ENCODE measurements at regions not wholly inside any gene's neighbourhood (a gene's known extent, or its start where the extent isn't known, plus 50 kb on each side); places are given as distances from the start of the nearest gene placed in this dataset.

DNA sequence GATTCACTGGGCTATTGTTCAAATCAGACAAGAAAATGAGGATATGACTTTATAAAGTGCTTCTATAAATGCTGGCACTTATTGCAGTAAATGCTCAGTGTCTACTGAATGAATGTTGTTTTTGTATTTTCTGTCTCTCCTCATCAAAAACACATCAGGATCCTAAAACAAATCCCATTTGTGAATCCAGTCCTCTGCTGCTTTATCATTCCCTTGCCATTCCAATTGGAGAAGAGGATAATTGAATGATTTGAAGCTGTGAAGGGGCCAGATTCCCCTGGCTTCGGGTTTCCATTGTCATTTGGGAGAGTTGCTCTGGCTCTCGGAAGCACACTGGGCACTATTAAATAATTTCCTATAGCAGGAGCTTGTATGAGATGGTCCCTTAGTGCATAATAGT, 666.8 kb downstream of the ACTL7B start:
- no peak for DNase-seq

DNA sequence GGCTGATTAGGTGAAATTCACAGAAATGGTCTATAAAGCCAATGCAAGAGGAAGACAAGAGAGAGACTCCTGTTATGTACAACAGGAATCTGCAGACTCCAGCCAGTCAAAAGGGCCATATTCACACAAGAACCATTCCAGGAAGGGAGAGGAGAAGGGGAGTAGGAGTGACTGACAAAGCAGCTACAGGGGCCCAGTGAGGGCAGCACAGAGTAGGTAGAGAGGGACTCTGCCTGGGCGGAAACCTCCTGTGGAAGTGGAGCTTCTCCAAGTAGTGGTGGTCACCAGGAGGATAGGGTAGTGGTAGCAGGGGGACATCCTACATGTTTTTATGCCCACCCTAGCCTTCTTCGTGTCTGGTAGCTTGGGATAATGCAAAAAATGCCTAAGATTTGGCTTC, 667.3 kb downstream of the ACTL7B start:
- DNase-seq: no peak
- TF ChIP-seq POLR2A (IDR thresholded peaks at IDR 0.05; ENCODE audit: low read length): no peak
- no peak for TF ChIP-seq GATA1 (IDR thresholded peaks at IDR 0.05; ENCODE audit: low read depth, low read length)

More for the DNA sequence above, 666.8 kb downstream of the ACTL7B start:
- no peak for TF ChIP-seq GATA1 (IDR thresholded peaks at IDR 0.05; ENCODE audit: low read depth, low read length)
- no peak for TF ChIP-seq POLR2A (IDR thresholded peaks at IDR 0.05; ENCODE audit: low read length)

DNA sequence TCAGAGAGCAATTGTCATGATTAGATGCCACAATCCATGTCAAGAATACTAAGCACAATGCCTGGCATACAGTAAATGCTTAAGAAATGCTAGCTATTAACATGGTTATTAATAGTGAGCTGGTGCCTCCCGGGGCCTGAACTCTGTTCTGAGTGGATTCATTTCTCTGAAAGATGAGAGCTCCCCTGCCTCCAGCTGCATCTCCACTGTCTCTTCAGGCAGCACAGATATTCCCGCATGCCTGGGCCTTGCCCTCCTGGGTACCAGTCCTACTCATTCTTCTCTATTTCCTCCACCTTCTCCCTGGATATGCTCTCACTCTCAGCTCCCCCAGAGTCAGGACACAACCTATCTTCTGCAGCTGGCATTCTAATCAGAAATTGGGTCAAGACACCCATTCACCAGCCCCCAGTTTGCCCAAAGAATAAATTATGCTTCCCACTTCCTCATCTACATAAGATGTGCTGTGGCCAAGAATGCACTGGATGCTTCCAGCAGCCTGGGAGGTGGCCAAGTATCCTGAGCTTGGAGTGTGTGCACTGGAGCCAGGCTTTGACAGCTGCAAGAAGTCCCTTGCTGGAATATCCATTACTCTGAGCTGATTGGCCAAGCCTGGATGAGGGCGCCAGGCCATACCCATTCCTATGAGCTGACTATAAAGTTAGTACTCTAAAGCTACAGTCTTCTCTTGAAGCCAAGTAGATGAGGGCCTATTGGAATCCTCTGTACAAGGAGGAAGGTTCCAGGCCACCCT, 669.0 kb downstream of the ACTL7B start:
- no peak for TF ChIP-seq GATA1 (IDR thresholded peaks at IDR 0.05; ENCODE audit: low read depth, low read length)
- no peak for TF ChIP-seq POLR2A (IDR thresholded peaks at IDR 0.05; ENCODE audit: low read length)
- no peak for DNase-seq

DNA sequence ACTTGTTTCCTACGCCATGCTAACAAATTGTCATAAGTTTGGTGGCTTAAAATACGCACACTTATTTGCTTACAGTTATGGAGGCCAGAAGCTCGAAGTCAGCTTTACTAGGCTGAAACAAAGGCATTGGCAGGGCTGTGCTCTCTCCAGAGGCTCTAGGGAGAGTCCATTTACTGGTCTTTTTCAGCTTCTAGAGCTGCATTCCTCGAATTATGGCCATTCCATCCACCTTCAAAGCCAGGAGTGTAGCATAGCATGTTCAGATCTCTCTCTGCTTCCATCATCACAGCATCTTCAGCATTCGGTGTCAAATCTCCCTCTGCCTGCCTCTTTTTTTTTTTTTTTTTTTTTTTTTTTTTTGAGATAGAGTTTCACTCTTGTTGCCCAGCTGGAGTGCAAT, 670.2 kb downstream of the ACTL7B start:
- TF ChIP-seq POLR2A (IDR thresholded peaks at IDR 0.05; ENCODE audit: low read length): no peak
- no peak for TF ChIP-seq GATA1 (IDR thresholded peaks at IDR 0.05; ENCODE audit: low read depth, low read length)
- no peak for DNase-seq

DNA sequence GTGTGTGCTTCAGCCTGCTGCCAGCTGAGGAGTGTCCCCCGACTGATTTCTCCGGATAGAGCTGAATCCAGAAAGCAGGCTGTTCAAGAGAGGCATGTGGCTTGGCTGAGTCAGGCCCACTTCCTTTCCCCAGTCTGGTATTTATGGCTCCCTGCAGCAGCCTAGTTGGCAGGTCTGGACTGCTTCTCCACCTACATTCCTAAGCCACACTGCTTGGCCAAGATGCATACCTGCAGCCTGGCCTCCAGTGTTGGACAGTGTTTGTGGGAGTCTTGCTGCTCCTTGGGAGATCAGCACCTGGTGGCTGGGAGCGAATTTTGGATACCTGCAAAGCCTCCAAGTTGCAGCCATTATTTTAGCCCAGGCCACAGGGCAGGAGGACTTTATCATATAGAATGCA, 670.8 kb downstream of the ACTL7B start:
- TF ChIP-seq POLR2A (IDR thresholded peaks at IDR 0.05; ENCODE audit: low read length) (no peak), GATA1 (IDR thresholded peaks at IDR 0.05; ENCODE audit: low read depth, low read length) (no peak)
- DNase-seq: no peak

DNA sequence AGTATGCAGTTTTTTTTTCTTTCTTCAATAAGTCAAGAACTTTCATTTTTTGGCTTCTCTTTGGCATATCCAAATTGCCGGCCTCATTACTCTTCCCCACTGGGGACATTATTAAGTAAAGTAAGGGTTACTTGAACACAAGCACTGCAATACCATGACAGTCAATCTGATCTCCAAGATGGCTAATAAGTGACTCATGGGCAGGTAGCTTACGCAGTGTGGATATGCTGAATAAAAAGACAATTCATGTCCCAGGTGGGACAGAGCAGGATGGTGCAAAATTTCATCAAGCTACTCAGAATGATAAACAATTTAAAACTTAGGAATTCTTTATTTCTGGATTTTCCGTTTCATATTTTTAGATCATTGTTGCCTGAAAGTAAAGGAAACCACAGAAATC, 671.8 kb downstream of the ACTL7B start:
- TF ChIP-seq POLR2A (IDR thresholded peaks at IDR 0.05; ENCODE audit: low read length) (no peak), GATA1 (IDR thresholded peaks at IDR 0.05; ENCODE audit: low read depth, low read length) (no peak)
- no peak for DNase-seq

DNA sequence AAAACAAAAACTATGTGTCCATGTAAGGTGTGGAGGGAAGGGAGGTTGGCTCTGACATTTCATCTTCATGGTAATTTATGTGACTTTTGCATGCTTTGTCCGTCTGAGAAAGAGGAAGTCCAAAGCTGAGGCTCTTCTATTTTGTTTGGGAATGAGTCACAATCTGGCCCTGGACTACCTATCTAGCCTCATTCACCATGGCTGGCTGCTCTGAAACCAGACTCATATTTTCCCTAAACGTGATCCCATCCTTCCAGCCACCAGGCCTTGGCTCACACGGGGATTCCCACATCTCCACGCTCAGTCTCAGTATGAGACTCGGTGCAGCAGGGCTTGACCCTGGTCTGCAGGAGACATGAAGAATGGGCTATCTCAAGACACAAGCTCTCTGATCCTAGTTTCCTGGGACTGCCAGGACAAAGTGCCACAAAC, 672.8 kb downstream of the ACTL7B start:
- DNase-seq: no peak
- TF ChIP-seq GATA1 (IDR thresholded peaks at IDR 0.05; ENCODE audit: low read depth, low read length): no peak
- TF ChIP-seq POLR2A (IDR thresholded peaks at IDR 0.05; ENCODE audit: low read length): no peak

DNA sequence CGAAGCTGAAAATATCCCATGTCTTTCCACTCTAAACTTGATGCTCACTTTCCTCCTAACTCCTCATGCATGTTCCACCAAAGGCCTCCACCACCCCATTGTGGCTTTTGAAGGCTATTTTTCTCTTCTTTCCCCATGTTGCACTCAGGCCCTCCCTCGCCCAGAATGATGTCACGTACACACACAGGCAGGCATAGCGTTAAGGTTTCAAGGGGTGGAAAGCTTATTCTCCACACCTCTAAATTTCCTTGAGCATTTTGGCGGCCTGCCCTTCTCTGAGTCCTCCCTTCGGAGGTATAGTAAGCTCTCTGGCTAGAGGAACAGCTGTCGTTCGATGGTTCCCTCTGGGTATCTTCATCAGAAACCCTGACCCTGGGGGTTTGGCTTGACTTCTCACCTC, 673.5 kb downstream of the ACTL7B start:
- TF ChIP-seq GATA1 (IDR thresholded peaks at IDR 0.05; ENCODE audit: low read depth, low read length) (no peak), POLR2A (IDR thresholded peaks at IDR 0.05; ENCODE audit: low read length) (no peak)
- DNase-seq: no peak

DNA sequence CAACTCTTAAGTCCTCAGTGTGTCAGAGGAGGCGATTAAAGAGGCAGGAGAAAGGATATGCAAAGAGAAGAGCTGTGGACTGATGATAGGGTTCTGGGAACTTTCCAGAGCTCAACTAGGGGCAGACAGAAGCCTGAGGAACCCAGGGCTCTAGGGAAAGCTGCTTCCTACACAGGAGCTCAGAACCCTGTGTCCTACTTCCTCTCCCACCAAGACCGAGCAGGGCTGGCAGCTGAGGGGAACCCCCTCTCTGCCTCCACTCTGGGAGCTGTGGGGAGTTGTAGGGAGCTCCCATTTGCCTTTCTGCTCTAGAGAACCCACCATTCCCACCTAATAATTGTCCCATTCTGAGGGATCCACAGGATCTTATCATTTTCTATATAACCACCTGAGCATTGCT, 674.3 kb downstream of the ACTL7B start:
- TF ChIP-seq POLR2A (IDR thresholded peaks at IDR 0.05; ENCODE audit: low read length) (no peak), GATA1 (IDR thresholded peaks at IDR 0.05; ENCODE audit: low read depth, low read length) (no peak)

DNA sequence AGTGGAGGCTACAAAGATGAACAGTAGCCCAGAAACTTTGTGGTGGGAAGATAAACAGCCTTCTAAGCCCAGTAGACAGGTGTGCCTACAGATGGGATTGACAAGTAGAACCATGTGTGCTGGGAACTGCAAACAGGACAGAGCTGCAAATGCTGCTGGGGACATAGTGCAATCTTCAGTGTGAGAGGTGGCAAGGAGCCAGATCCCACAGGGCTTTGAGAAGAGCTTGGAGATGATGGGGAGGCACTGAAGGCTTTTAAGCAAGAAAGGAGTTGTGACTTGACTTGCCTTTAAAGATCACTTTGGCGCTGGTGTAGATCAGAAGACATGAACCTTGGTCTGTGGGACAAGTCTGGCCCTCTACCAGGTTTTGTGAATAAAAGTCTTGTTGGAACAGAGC, 675.2 kb downstream of the ACTL7B start:
- TF ChIP-seq POLR2A (IDR thresholded peaks at IDR 0.05; ENCODE audit: low read length) (no peak), GATA1 (IDR thresholded peaks at IDR 0.05; ENCODE audit: low read depth, low read length) (no peak)
- DNase-seq: no peak

More for the DNA sequence above, 674.3 kb downstream of the ACTL7B start:
- DNase-seq: no peak

DNA sequence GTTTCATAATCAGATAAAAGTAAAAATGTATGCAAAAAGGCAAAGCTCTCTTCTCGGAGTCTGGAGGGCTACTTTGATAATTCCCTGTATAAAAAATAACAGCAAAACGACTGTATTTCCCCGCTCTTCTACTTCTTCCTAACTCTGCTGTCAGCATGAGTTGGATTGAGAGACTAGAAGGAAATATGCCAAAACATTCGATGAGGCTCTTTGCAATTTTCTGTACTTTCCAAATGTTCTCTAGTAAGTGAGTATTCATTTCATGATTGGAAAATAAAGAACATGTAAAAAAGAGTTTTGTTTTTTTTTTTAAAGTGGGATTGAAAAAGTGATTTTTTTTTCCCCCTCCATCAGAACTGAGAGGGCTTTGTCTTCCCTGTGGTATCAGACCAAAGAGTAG, 677.5 kb downstream of the ACTL7B start:
- TF ChIP-seq POLR2A (IDR thresholded peaks at IDR 0.05; ENCODE audit: low read length) (no peak), GATA1 (IDR thresholded peaks at IDR 0.05; ENCODE audit: low read depth, low read length) (no peak)
- no peak for DNase-seq

DNA sequence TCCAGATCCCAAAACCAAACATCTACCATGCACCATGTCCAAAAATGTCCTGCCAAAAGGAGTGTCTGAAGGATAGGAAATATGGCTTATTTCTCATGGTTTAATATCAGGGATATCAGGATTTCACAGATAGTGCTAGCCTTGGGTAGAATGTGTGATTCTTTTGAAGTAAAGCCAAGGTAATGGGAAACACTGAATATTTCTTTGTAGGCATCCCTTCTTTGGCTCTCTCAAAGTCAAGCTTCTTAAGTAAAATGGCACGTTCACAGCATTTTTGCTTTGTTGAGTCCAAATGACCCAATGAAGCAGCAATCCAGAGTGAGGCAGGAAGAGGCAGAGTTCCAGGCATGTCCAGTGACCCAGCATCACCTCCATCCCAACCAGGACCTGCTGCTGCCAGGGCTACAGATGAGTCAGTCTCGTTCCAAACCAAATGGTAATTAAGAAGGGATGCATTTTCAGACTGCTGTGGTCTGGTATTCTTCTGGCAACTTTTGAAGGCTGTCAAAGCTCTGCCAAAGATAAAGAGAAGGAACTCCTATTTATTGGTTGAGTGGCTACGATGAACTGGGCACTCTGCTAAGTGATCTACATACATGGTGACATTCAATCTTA, 678.8 kb upstream of the KLF4 start:
- DNase-seq: no peak
- no peak for TF ChIP-seq GATA1 (IDR thresholded peaks at IDR 0.05; ENCODE audit: low read depth, low read length)
- TF ChIP-seq POLR2A (IDR thresholded peaks at IDR 0.05; ENCODE audit: low read length): no peak

DNA sequence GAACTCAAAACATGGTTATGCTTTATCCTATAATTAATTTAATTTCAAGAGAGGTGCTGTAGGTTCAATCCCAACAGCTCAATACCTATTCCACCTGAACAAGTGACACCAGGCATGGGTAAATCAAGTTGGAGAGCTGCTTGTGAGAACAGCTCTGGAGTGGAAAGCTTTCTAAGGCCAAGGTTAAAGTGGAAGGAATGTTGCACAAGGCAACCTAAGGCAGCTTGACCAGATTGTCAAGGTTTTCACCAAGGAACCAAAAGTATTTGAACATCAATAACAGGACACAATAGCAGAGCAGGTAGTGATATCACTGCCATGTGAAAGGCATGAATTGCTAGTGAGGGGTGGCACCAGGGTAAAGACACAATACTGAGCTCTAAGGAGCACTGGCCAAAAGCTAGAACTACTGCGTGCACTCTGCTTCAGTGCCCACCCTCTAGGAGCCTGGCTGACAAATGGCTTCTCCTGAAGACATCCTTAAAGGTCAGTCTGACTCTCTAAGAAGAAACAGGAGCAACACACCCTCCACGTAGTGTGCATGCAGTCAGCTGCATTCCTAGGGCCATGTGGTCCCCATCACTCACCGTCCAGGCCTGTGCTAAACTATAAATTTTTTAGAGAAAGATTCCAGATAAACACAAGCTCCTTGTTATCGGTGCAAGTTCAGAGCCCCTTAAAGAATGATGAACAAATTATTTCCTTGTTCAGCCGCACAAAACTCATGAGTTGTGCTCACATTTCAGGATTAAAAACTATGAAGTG, 677.7 kb upstream of the KLF4 start:
- DNase-seq: no peak
- TF ChIP-seq GATA1 (IDR thresholded peaks at IDR 0.05; ENCODE audit: low read depth, low read length): no peak
- TF ChIP-seq POLR2A (IDR thresholded peaks at IDR 0.05; ENCODE audit: low read length): no peak

DNA sequence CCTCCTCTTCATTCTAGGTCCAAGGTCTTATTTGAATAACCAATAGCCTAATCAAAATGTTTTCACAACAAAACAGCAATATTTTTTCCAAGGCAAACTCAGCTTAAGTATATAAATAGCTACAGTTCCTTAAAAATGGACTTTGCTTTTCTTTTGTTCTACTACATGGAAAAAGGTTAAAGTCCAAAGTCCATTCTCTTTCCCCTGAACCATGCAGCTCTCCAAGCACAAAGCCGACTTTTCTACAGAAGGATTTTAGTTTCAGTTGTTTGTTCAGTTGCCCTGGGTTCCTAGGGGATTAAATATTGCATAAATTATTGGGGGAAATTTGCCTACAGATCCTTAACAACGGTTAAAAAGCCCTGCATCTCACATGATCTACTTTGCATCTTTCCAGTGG, 677.0 kb upstream of the KLF4 start:
- TF ChIP-seq POLR2A (IDR thresholded peaks at IDR 0.05; ENCODE audit: low read length): no peak
- TF ChIP-seq GATA1 (IDR thresholded peaks at IDR 0.05; ENCODE audit: low read depth, low read length): no peak
- DNase-seq: no peak

Measured in erythroblast (primary cell).